H1 (cell line): ENCODE measurements at regions not wholly inside any gene's neighbourhood (a gene's known extent, or its start where the extent isn't known, plus 50 kb on each side); places are given as distances from the start of the nearest gene placed in this dataset.
A peak's percentile ranks its signal among the peaks of the same experiment; 100 is the strongest.

ENCODE experiments used
- CTCF ChIA-PET: fragments of 300-600 bp; sonication (Branson Sonifier 250); formaldehyde crosslinking; loops from one replicate; lab custom pipeline; 2021; ENCODE audit not compliant: partially characterized antibody; lab: Charles Lee
- POLR2A ChIA-PET: fragments of 300-600 bp; sonication (Branson Sonifier 250); formaldehyde crosslinking; loops from one replicate; lab custom pipeline; 2021; ENCODE audit warnings: inconsistent platforms; ENCODE audit not compliant: partially characterized antibody; lab: Charles Lee
- DNase-seq, 2 experiments: peaks; one replicate each; pipeline versions ENCODE4 v3.0.0 to v3.0.0-alpha.2; 2010 to 2022; ENCODE audit warnings: low spot score in 2 of 2, low read depth in 1 of 2, mixed read lengths in 1 of 2
- FAIRE-seq: peaks from 2 replicates; lab custom pipeline; 2011; peaks lifted over from hg19 to GRCh38; lab: Jason Lieb, UNC
- H2AFZ ChIP-seq: 2 replicates; pipeline ENCODE4 v1.8.1; 2012; ENCODE audit warnings: low read length, inconsistent platforms
- H2AK5ac ChIP-seq: 2 replicates; pipeline ENCODE4 v1.6.1; 2013; ENCODE audit warnings: low read depth, low read length
- H2BK120ac ChIP-seq: replicated peaks from 2 replicates; pipeline ENCODE3; 2013; ENCODE audit warnings: low read depth, low read length, inconsistent platforms
- H2BK12ac ChIP-seq: 2 replicates; pipeline ENCODE4 v1.6.1; 2013; ENCODE audit warnings: low read depth, low read length
- H2BK15ac ChIP-seq: 2 replicates; pipeline ENCODE4 v1.6.1; 2013; ENCODE audit warnings: low read length
- H2BK20ac ChIP-seq: 2 replicates; pipeline ENCODE4 v1.6.1; 2013; ENCODE audit warnings: low read length
- H2BK5ac ChIP-seq: 2 replicates; pipeline ENCODE4 v1.6.1; 2013; ENCODE audit warnings: low read depth, low read length
- H3K14ac ChIP-seq: 2 replicates; pipeline ENCODE4 v1.6.1; 2013; ENCODE audit warnings: inconsistent platforms; ENCODE audit not compliant: insufficient read length
- H3K18ac ChIP-seq: 2 replicates; pipeline ENCODE4 v1.6.1; 2013; ENCODE audit warnings: low read length; ENCODE audit errors: extremely low read depth
- H3K23ac ChIP-seq: 2 replicates; pipeline ENCODE4 v1.6.1; 2013; ENCODE audit warnings: inconsistent platforms; ENCODE audit not compliant: insufficient read length
- H3K23me2 ChIP-seq: 2 replicates; pipeline ENCODE4 v1.6.1; 2013; ENCODE audit warnings: low read depth, low read length
- H3K27ac ChIP-seq: 2 replicates; pipeline ENCODE4 v1.6.1; 2011; ENCODE audit warnings: low read depth, low read length, inconsistent platforms
- H3K27me3 ChIP-seq, 4 experiments: replicated peaks in 1 of 4; 1 replicate in 1 of 4; 2 replicates in 3 of 4; pipeline versions ENCODE4 v1.6.1 to v1.8.1; 2011 to 2013; ENCODE audit warnings: low read length in 3 of 4, mild to moderate bottlenecking in 3 of 4, inconsistent platforms in 2 of 4, mixed read lengths in 2 of 4, moderate library complexity in 1 of 4; ENCODE audit not compliant: control insufficient read depth in 3 of 4, insufficient read depth in 3 of 4; ENCODE audit errors: extremely low read depth in 1 of 4
- H3K36me3 ChIP-seq, 4 experiments: 2 replicates each; pipeline versions ENCODE4 v1.6.1 to v1.8.1; 2011 to 2013; ENCODE audit warnings: mild to moderate bottlenecking in 4 of 4, low read length in 3 of 4, moderate library complexity in 2 of 4, control low read depth in 1 of 4, inconsistent platforms in 1 of 4; ENCODE audit not compliant: insufficient read depth in 4 of 4, control insufficient read depth in 2 of 4
- H3K4ac ChIP-seq: replicated peaks from 2 replicates; pipeline ENCODE3; 2013; ENCODE audit warnings: low read length, low read depth, mixed read lengths, inconsistent platforms; ENCODE audit not compliant: insufficient read length
- H3K4me1 ChIP-seq, 4 experiments: replicated peaks in 1 of 4; 1 replicate in 1 of 4; 2 replicates in 3 of 4; pipeline versions ENCODE4 v1.6.1 to v1.8.1; 2011 to 2013; ENCODE audit warnings: low read length in 3 of 4, inconsistent platforms in 2 of 4, mixed read lengths in 1 of 4; ENCODE audit not compliant: insufficient read depth in 4 of 4, control insufficient read depth in 3 of 4
- H3K4me2 ChIP-seq, 2 experiments: 2 replicates each; pipeline versions ENCODE4 v1.6.1 to v1.8.1; 2011 to 2013; ENCODE audit warnings: low read depth in 2 of 2, low read length in 2 of 2, control low read depth in 1 of 2, inconsistent platforms in 1 of 2, mild to moderate bottlenecking in 1 of 2; ENCODE audit not compliant: insufficient read depth in 1 of 2
- H3K4me3 ChIP-seq, 4 experiments: fragments of 200-600, 300-600 bp in 1 of 4; sonication (generic), shearing (Covaris generic), sonication (Bioruptor Twin) in 1 of 4; 2 replicates each; pipeline versions ENCODE4 v1.5.1 to v1.8.1; 2011 to 2016; ENCODE audit warnings: low read length in 4 of 4, low read depth in 3 of 4, control low read depth in 2 of 4, inconsistent platforms in 2 of 4, mild to moderate bottlenecking in 2 of 4, mixed read lengths in 1 of 4, moderate library complexity in 1 of 4; ENCODE audit not compliant: insufficient read depth in 2 of 4; ENCODE audit errors: extremely low read depth in 1 of 4
- H3K56ac ChIP-seq: replicated peaks from 2 replicates; pipeline ENCODE3; 2013; ENCODE audit warnings: low read depth, mild to moderate bottlenecking, mixed read lengths, low read length, inconsistent platforms; ENCODE audit not compliant: insufficient read length
- H3K79me1 ChIP-seq: 2 replicates; pipeline ENCODE4 v1.6.1; 2013; ENCODE audit warnings: low read depth, low read length, control low read depth
- H3K79me2 ChIP-seq, 2 experiments: 2 replicates each; pipeline versions ENCODE4 v1.6.1 to v1.8.1; 2012 to 2013; ENCODE audit warnings: low read length in 2 of 2, mild to moderate bottlenecking in 2 of 2, inconsistent platforms in 1 of 2; ENCODE audit not compliant: insufficient read depth in 2 of 2, control insufficient read depth in 1 of 2
- H3K9ac ChIP-seq, 4 experiments: replicated peaks in 1 of 4; 1 replicate in 1 of 4; 2 replicates in 3 of 4; pipeline versions ENCODE4 v1.6.1 to v1.8.1; 2011 to 2013; ENCODE audit warnings: low read depth in 3 of 4, low read length in 3 of 4, control low read depth in 2 of 4, mild to moderate bottlenecking in 2 of 4, moderate library complexity in 2 of 4, inconsistent platforms in 1 of 4; ENCODE audit errors: extremely low read depth in 1 of 4
- H3K9me3 ChIP-seq, 2 experiments: 2 replicates each; pipeline versions ENCODE4 v1.6.1 to v1.8.1; 2012 to 2013; ENCODE audit warnings: mild to moderate bottlenecking in 2 of 2, moderate library complexity in 2 of 2, control low read depth in 1 of 2, inconsistent platforms in 1 of 2, low read depth in 1 of 2, low read length in 1 of 2, mixed read lengths in 1 of 2; ENCODE audit not compliant: insufficient read depth in 2 of 2
- H4K20me1 ChIP-seq, 2 experiments: replicated peaks in 1 of 2; 2 replicates each; pipeline versions ENCODE3 to v1.8.1; 2011 to 2013; ENCODE audit warnings: inconsistent platforms in 2 of 2, low read length in 2 of 2, mild to moderate bottlenecking in 1 of 2; ENCODE audit not compliant: insufficient read depth in 2 of 2, control insufficient read depth in 1 of 2
- H4K5ac ChIP-seq: 2 replicates; pipeline ENCODE4 v1.6.1; 2013; ENCODE audit warnings: low read length, low read depth, mixed read lengths, inconsistent platforms; ENCODE audit not compliant: insufficient read length
- H4K8ac ChIP-seq: 2 replicates; pipeline ENCODE4 v1.8.0; 2013; ENCODE audit warnings: mild to moderate bottlenecking, moderate library complexity, low read length, inconsistent platforms; ENCODE audit not compliant: insufficient read depth; ENCODE audit errors: extremely low read depth
- H4K91ac ChIP-seq: replicated peaks from 2 replicates; pipeline ENCODE3; 2013; ENCODE audit warnings: low read length, mixed read lengths, inconsistent platforms; ENCODE audit not compliant: insufficient read length
- ASH2L ChIP-seq: fragments of 200-600, 300-600 bp; sonication (generic); IDR thresholded peaks from one replicate; pipeline ENCODE4 v1.7.1; 2017; ENCODE audit warnings: low read length
- CBX5 ChIP-seq: fragments of 300-800, 300-1000 bp; sonication (generic); IDR thresholded peaks from 2 replicates; pipeline ENCODE4 v1.7.1; 2016; ENCODE audit warnings: antibody characterized with exemption, low read length, low read depth
- POLR2A ChIP-seq, 2 experiments: IDR thresholded peaks; 1 replicate in 1 of 2; 2 replicates in 1 of 2; pipeline ENCODE4 v1.6.1; 2011; ENCODE audit warnings: low read depth in 2 of 2, low read length in 2 of 2, mild to moderate bottlenecking in 2 of 2; ENCODE audit errors: control extremely low read depth in 1 of 2
- SUZ12 ChIP-seq: fragments of 200-600 bp; sonication (generic); IDR thresholded peaks from 2 replicates; pipeline ENCODE4 v1.6.1; 2012; ENCODE audit warnings: mild to moderate bottlenecking, inconsistent platforms, low read length, moderate library complexity, mixed read lengths
- WGBS, 2 experiments: shearing (Covaris generic) in 1 of 2; methylation state at CpG; one replicate each; pipeline versions ENCODE4 v1.1.6 to v1.1.7; 2013 to 2015; ENCODE audit warnings: low lambda C conversion rate in 2 of 2, mixed read lengths in 2 of 2, inconsistent platforms in 1 of 2, low coverage in 1 of 2, missing lambda C conversion rate in 1 of 2; ENCODE audit not compliant: insufficient replicate concordance in 2 of 2, insufficient coverage in 1 of 2, insufficient read length in 1 of 2; ENCODE audit errors: extremely low coverage in 1 of 2, missing lambda C conversion rate in 1 of 2; 5-methylcytosine and 5-hydroxymethylcytosine counted together
- TF ChIP-seq, protein P1 (sequence below), 3 experiments: IDR thresholded peaks; 1 replicate in 2 of 3; 2 replicates in 1 of 3; pipeline versions ENCODE4 v1.5.1 to v1.6.1; 2011; ENCODE audit warnings: low read length in 3 of 3, mild to moderate bottlenecking in 3 of 3, inconsistent platforms in 2 of 3, low read depth in 1 of 3, moderate library complexity in 1 of 3; ENCODE audit not compliant: insufficient read depth in 1 of 3; ENCODE audit errors: control extremely low read depth in 1 of 3

DNA sequence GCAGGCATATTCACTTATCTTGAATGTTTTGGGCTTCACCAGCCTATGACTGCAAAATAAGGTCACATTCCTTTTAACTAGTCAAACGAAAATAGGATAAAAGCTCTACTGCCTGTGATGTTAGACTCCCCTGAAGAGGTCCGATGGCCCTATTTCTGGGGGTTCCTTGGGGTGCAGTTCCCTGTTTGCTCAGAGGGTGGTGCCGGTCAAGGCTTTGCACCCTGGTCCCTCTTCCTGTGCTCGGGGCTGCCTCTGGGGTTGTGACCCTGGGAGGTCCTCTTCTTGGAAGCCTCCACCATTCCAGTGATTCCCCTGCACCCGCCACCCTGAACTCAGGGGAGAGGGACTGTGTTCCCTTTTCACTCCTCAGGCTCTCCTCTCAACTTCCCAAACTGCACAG, 86.7 kb upstream of the ANKRD34C start:
- Histone ChIP-seq H4K8ac (no peak overlapping the region), H3K9me3 (no peaks in the 10 kb centered on the region), H3K27me3 (no peaks in the 10 kb centered on the region), H3K4me1 (peaks cover 0 to 12% (median 6%) of the 10 kb centered on the region in 4 experiments; a peak in 4 of 7 replicates), H2BK20ac (no peak overlapping the region), H2BK120ac (no peak overlapping the region), H3K4me3 (no peak overlapping the region), H3K36me3 (no peaks in the 10 kb centered on the region), H4K20me1 (no peaks in the 10 kb centered on the region), H3K9ac (no peak overlapping the region), H3K4me2 (no peak overlapping the region), H3K4ac (no peak overlapping the region), H3K18ac (no peak overlapping the region), H3K79me2 (no peaks in the 10 kb centered on the region), H4K5ac (no peak overlapping the region), H2AK5ac (no peak overlapping the region), H2BK12ac (no peak overlapping the region), H2BK15ac (no peak overlapping the region), H3K27ac (no peak overlapping the region), H2BK5ac (no peak overlapping the region), H3K56ac (no peak overlapping the region), H4K91ac (no peak overlapping the region), H3K14ac (no peak overlapping the region), H3K23me2 (no peaks in the 10 kb centered on the region), H3K79me1 (no peaks in the 10 kb centered on the region), H3K23ac (no peak overlapping the region), H2AFZ (no peak overlapping the region)
- WGBS, 2 experiments, result 82% methylated on average over 5 of the region's 5 CpGs; no CpG with 5 or more reads in 1 of the 2 experiments
- ChIA-PET POLR2A (interaction anchor here (0.6 kb wide), 1 partner anchor 105 kb away, joined by 3 read pairs; the partner anchor contains the start of gene RASGRF1), CTCF (interaction anchor here (0.7 to 17.1 kb wide), 16 partner anchors 11 to 191 kb away, joined by 3 to 293 read pairs (median 3); partner anchors contain the start of genes ANKRD34C and TMED3)
- no peak for FAIRE-seq
- peak in 1 of 2 experiments; percentile 76 for DNase-seq
- TF ChIP-seq CBX5, result no peak
- no peak for TF ChIP-seq SUZ12
- TF ChIP-seq ASH2L, result peak; percentile 2
- TF ChIP-seq, protein P1, sequence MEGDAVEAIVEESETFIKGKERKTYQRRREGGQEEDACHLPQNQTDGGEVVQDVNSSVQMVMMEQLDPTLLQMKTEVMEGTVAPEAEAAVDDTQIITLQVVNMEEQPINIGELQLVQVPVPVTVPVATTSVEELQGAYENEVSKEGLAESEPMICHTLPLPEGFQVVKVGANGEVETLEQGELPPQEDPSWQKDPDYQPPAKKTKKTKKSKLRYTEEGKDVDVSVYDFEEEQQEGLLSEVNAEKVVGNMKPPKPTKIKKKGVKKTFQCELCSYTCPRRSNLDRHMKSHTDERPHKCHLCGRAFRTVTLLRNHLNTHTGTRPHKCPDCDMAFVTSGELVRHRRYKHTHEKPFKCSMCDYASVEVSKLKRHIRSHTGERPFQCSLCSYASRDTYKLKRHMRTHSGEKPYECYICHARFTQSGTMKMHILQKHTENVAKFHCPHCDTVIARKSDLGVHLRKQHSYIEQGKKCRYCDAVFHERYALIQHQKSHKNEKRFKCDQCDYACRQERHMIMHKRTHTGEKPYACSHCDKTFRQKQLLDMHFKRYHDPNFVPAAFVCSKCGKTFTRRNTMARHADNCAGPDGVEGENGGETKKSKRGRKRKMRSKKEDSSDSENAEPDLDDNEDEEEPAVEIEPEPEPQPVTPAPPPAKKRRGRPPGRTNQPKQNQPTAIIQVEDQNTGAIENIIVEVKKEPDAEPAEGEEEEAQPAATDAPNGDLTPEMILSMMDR (IDR thresholded peaks at IDR 0.05; ENCODE audit: control extremely low read depth in 1 of 3, insufficient read depth in 1 of 3, low read depth in 1 of 3, low read length in 3 of 3), result peak; percentile 59 to 72 (median 68)
- TF ChIP-seq POLR2A (IDR thresholded peaks at IDR 0.05; ENCODE audit: control extremely low read depth in 1 of 2, low read depth in 2 of 2, low read length in 2 of 2), result no peak
